ENCODE measurements at regions not wholly inside any gene's neighbourhood (a gene's known extent, or its start where the extent isn't known, plus 50 kb on each side); places are given as distances from the start of the nearest gene placed in this dataset.

- no peak for TF ChIP-seq ZNF416 (CRISPR knock-in tag; IDR thresholded peaks at IDR 0.05)
- no peak for TF ChIP-seq ZNF219 (CRISPR knock-in tag; IDR thresholded peaks at IDR 0.05; ENCODE audit: borderline replicate concordance)
- no peak for TF ChIP-seq GABPB1 (CRISPR knock-in tag; IDR thresholded peaks at IDR 0.05)
- TF ChIP-seq RORB (CRISPR knock-in tag; IDR thresholded peaks at IDR 0.05) = no peak
- TF ChIP-seq ZNF138 (CRISPR knock-in tag; conservative IDR thresholded peaks at IDR 0.05) = no peak
- TF ChIP-seq TP53 (CRISPR knock-in tag; IDR thresholded peaks at IDR 0.05) = no peak
- no peak for TF ChIP-seq JUN (CRISPR knock-in tag; IDR thresholded peaks at IDR 0.05)
Measured at GRCh38 chr9:109582386-109582785, 84.3 kb upstream of the PTPN3 start (continued).

GRCh38 chr9:109584205-109584604, 86.1 kb upstream of the PTPN3 start:
- H3K36me3 Mint-ChIP-seq = no peaks in the 10 kb centered on the region; the same call in 1 of the 2 replicates
- peak; percentile 50; the same call in 1 of the 2 replicates for ATAC-seq
- H3K4me3 Mint-ChIP-seq = no peak overlapping the region
- H3K9me3 Mint-ChIP-seq = peaks cover 8% of the 10 kb centered on the region
- ChIA-PET CTCF (interaction anchor here (1.0 to 1.4 kb wide), 3 partner anchors 10 to 234 kb away, joined by 3 read pairs; no protein-coding TSS in a partner anchor), POLR2A (no interaction called here)
- TF ChIP-seq CDX4 (CRISPR knock-in tag; IDR thresholded peaks at IDR 0.05; ENCODE audit: borderline replicate concordance) (no peak), AR (CRISPR knock-in tag; IDR thresholded peaks at IDR 0.05) (no peak), SOX15 (CRISPR knock-in tag; IDR thresholded peaks at IDR 0.05) (no peak), ZNF281 (CRISPR knock-in tag; IDR thresholded peaks at IDR 0.05) (no peak), ZNF423 (CRISPR knock-in tag; IDR thresholded peaks at IDR 0.05) (no peak), KAT7 (CRISPR knock-in tag; IDR thresholded peaks at IDR 0.05; ENCODE audit: borderline replicate concordance) (no peak), USF2 (CRISPR knock-in tag; IDR thresholded peaks at IDR 0.05) (no peak), PRRX2 (CRISPR knock-in tag; IDR thresholded peaks at IDR 0.05) (no peak), SMAD4 (CRISPR knock-in tag; IDR thresholded peaks at IDR 0.05) (no peak), ZNF317 (CRISPR knock-in tag; IDR thresholded peaks at IDR 0.05; ENCODE audit: borderline replicate concordance, low read depth) (no peak), PREB (CRISPR knock-in tag; IDR thresholded peaks at IDR 0.05; ENCODE audit: borderline replicate concordance) (no peak), FOXJ3 (CRISPR knock-in tag; IDR thresholded peaks at IDR 0.05; ENCODE audit: borderline replicate concordance) (no peak), ARID4B (CRISPR knock-in tag; IDR thresholded peaks at IDR 0.05; ENCODE audit: borderline replicate concordance) (no peak)
- H3K27ac Mint-ChIP-seq = no peak overlapping the region
- no peak for DNase-seq (ENCODE audit: low spot score)
- no peaks in the 10 kb centered on the region for H3K27me3 Mint-ChIP-seq (ENCODE audit: low read depth)
- no peaks in the 10 kb centered on the region for H3K4me1 Mint-ChIP-seq
